ENCODE measurements at regions not wholly inside any gene's neighbourhood (a gene's known extent, or its start where the extent isn't known, plus 50 kb on each side); places are given as distances from the start of the nearest gene placed in this dataset.

DNA sequence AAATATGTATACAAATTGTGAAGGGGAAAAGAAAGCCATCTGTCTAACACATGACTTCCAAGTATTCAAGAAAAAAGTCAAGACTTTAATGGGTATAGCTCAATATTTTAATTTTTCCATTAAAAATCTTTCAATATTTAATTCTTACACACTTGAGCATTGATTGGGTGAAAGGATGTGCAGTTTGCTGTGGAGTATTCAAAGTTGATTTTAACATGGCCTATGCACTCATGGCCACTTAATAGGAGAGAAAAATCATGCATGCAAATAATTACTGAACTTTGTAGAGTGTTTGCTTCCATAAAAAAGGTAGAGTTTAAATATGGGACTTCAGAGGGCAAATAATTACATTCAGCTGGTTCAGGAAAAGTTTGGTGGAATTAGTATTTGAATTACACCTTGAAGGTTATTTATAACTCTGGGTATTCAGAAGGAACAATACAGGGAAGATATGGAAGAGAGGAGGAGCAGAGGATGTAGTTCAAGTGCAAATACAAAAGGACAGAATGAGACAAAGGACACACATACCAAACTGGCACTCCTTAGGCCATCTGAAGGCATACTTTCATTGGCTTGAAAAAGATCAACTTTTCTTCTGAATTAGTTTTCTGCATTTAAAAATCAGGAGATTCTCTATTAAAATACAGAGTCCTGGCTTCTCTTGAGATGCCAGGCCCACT is 90.1 kb downstream of the OTOL1 start:
- TF ChIP-seq EZH2 (IDR thresholded peaks at IDR 0.05): no peak
- no peak for TF ChIP-seq POLR2A (IDR thresholded peaks at IDR 0.05; ENCODE audit: borderline replicate concordance, extremely low read depth, insufficient read depth, insufficient read length)
- TF ChIP-seq, protein P1, sequence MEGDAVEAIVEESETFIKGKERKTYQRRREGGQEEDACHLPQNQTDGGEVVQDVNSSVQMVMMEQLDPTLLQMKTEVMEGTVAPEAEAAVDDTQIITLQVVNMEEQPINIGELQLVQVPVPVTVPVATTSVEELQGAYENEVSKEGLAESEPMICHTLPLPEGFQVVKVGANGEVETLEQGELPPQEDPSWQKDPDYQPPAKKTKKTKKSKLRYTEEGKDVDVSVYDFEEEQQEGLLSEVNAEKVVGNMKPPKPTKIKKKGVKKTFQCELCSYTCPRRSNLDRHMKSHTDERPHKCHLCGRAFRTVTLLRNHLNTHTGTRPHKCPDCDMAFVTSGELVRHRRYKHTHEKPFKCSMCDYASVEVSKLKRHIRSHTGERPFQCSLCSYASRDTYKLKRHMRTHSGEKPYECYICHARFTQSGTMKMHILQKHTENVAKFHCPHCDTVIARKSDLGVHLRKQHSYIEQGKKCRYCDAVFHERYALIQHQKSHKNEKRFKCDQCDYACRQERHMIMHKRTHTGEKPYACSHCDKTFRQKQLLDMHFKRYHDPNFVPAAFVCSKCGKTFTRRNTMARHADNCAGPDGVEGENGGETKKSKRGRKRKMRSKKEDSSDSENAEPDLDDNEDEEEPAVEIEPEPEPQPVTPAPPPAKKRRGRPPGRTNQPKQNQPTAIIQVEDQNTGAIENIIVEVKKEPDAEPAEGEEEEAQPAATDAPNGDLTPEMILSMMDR (IDR thresholded peaks at IDR 0.05 in 2 of 3, conservative IDR thresholded peaks at IDR 0.05 in 1 of 3; ENCODE audit: borderline replicate concordance in 1 of 3, insufficient read depth in 1 of 3, low read depth in 2 of 3, low read length in 2 of 3): no peak
- no peak for TF ChIP-seq POLR2AphosphoS5 (IDR thresholded peaks at IDR 0.05; ENCODE audit: low read depth, low read length)
- TF ChIP-seq ZNF274 (IDR thresholded peaks at IDR 0.05; ENCODE audit: low read depth, low read length): no peak
- no peak for TF ChIP-seq EGR1 (IDR thresholded peaks at IDR 0.05; ENCODE audit: low read depth)
- TF ChIP-seq, protein P2, sequence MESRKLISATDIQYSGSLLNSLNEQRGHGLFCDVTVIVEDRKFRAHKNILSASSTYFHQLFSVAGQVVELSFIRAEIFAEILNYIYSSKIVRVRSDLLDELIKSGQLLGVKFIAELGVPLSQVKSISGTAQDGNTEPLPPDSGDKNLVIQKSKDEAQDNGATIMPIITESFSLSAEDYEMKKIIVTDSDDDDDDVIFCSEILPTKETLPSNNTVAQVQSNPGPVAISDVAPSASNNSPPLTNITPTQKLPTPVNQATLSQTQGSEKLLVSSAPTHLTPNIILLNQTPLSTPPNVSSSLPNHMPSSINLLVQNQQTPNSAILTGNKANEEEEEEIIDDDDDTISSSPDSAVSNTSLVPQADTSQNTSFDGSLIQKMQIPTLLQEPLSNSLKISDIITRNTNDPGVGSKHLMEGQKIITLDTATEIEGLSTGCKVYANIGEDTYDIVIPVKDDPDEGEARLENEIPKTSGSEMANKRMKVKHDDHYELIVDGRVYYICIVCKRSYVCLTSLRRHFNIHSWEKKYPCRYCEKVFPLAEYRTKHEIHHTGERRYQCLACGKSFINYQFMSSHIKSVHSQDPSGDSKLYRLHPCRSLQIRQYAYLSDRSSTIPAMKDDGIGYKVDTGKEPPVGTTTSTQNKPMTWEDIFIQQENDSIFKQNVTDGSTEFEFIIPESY (IDR thresholded peaks at IDR 0.05; ENCODE audit: extremely low read depth, insufficient replicate concordance, low read length): no peak
- no peak for TF ChIP-seq SIN3A (IDR thresholded peaks at IDR 0.05; ENCODE audit: low read depth)
- no peak for TF ChIP-seq SP1 (IDR thresholded peaks at IDR 0.05; ENCODE audit: low read depth)
- no peak for TF ChIP-seq CBX3 (IDR thresholded peaks at IDR 0.05; ENCODE audit: low read depth)
- TF ChIP-seq, protein P3, sequence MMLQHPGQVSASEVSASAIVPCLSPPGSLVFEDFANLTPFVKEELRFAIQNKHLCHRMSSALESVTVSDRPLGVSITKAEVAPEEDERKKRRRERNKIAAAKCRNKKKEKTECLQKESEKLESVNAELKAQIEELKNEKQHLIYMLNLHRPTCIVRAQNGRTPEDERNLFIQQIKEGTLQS (IDR thresholded peaks at IDR 0.05): no peak
- TF ChIP-seq, protein P4, sequence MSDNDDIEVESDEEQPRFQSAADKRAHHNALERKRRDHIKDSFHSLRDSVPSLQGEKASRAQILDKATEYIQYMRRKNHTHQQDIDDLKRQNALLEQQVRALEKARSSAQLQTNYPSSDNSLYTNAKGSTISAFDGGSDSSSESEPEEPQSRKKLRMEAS (IDR thresholded peaks at IDR 0.05): no peak

All from HCT116 (cell line).